Vagina (tissue), 2 donors: ENCODE measurements at regions not wholly inside any gene's neighbourhood (a gene's known extent, or its start where the extent isn't known, plus 50 kb on each side); places are given as distances from the start of the nearest gene placed in this dataset.

Experiments
- DNase-seq, 2 donors: peaks; one replicate each; pipeline ENCODE4 v3.0.0-alpha.2; 2017; ENCODE audit errors: extremely low spot score in 2 of 2
- H3K27ac ChIP-seq: fragments of 200-600 bp; sonication (generic); one replicate; pipeline ENCODE4 v1.5.1; 2019
- H3K27me3 ChIP-seq: fragments of 200-600 bp; sonication (generic); one replicate; pipeline ENCODE4 v1.5.1; 2019
- H3K36me3 ChIP-seq, 2 donors: fragments of 200-600 bp; sonication (generic); one replicate each; pipeline ENCODE4 v1.5.1; 2017 to 2019
- H3K4me1 ChIP-seq: fragments of 200-600 bp; sonication (generic); one replicate; pipeline ENCODE4 v1.5.1; 2019
- H3K4me3 ChIP-seq, 2 donors: fragments of 200-600 bp; sonication (generic); 1 replicate in 1 of 2; 2 replicates in 1 of 2; pipeline ENCODE4 v1.5.1; 2016 to 2019
- H3K9me3 ChIP-seq: fragments of 200-600 bp; sonication (generic); one replicate; pipeline ENCODE4 v1.5.1; 2019
- POLR2A ChIP-seq, 2 donors: fragments of 450-650 bp; IDR thresholded peaks; one replicate each; pipeline ENCODE4 v1.6.1; 2017; ENCODE audit warnings: antibody characterized with exemption in 2 of 2, mild to moderate bottlenecking in 2 of 2, moderate library complexity in 2 of 2
- POLR2AphosphoS5 ChIP-seq, 2 donors: sonication (generic); formaldehyde crosslinking; IDR thresholded peaks; one replicate each; pipeline ENCODE4 v1.9.0; 2017; ENCODE audit warnings: antibody characterized with exemption in 2 of 2, mild to moderate bottlenecking in 2 of 2, low read depth in 1 of 2; ENCODE audit not compliant: insufficient read depth in 1 of 2
- intact Hi-C: fragments of 100-400 bp; cut with DNase I; formaldehyde crosslinking; loops from one replicate; pipeline ENCODE4 v1.15.1; 2023
- TF ChIP-seq, protein P1 (sequence below), 3 experiments: fragments of 450-650 bp in 2 of 3; fragments of 200-600 bp in 1 of 3; sonication (generic) in 1 of 3; IDR thresholded peaks; one replicate each; pipeline ENCODE4 v1.5.1; 2017 to 2019; ENCODE audit warnings: antibody characterized with exemption in 3 of 3, mild to moderate bottlenecking in 2 of 3, moderate library complexity in 2 of 3

- TF ChIP-seq POLR2A (IDR thresholded peaks at IDR 0.05): no peak
- intact Hi-C loops: no loop called here
- Histone ChIP-seq H3K9me3 (no peaks in the 10 kb centered on the region), H3K27me3 (no peaks in the 10 kb centered on the region), H3K4me3 (no peak overlapping the region), H3K36me3 (no peaks in the 10 kb centered on the region), H3K27ac (no peak overlapping the region), H3K4me1 (peaks cover 9% of the 10 kb centered on the region)
- no peak for DNase-seq
Observed at GRCh38 chr1:170303034-170303433, 157.3 kb downstream of the NTMT2 start.

GRCh38 chr1:170305777-170306512 is 160.2 kb downstream of the NTMT2 start:
- peaks cover 9% of the 10 kb centered on the region for H3K4me1 ChIP-seq
- intact Hi-C loops: no loop called here
- H3K4me3 ChIP-seq: no peak overlapping the region
- H3K27ac ChIP-seq: no peak overlapping the region
- DNase-seq: no peak
- H3K36me3 ChIP-seq: no peaks in the 10 kb centered on the region
- no peaks in the 10 kb centered on the region for H3K9me3 ChIP-seq
- no peak for TF ChIP-seq POLR2AphosphoS5 (IDR thresholded peaks at IDR 0.05; ENCODE audit: insufficient read depth in 1 of 2, low read depth in 1 of 2)
- no peaks in the 10 kb centered on the region for H3K27me3 ChIP-seq

- TF ChIP-seq POLR2AphosphoS5 (IDR thresholded peaks at IDR 0.05; ENCODE audit: insufficient read depth in 1 of 2, low read depth in 1 of 2): no peak
- TF ChIP-seq, protein P1, sequence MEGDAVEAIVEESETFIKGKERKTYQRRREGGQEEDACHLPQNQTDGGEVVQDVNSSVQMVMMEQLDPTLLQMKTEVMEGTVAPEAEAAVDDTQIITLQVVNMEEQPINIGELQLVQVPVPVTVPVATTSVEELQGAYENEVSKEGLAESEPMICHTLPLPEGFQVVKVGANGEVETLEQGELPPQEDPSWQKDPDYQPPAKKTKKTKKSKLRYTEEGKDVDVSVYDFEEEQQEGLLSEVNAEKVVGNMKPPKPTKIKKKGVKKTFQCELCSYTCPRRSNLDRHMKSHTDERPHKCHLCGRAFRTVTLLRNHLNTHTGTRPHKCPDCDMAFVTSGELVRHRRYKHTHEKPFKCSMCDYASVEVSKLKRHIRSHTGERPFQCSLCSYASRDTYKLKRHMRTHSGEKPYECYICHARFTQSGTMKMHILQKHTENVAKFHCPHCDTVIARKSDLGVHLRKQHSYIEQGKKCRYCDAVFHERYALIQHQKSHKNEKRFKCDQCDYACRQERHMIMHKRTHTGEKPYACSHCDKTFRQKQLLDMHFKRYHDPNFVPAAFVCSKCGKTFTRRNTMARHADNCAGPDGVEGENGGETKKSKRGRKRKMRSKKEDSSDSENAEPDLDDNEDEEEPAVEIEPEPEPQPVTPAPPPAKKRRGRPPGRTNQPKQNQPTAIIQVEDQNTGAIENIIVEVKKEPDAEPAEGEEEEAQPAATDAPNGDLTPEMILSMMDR (IDR thresholded peaks at IDR 0.05): no peak
- no peak for TF ChIP-seq POLR2A (IDR thresholded peaks at IDR 0.05)
- Histone ChIP-seq H3K27me3 (no peaks in the 10 kb centered on the region), H3K27ac (peak overlapping the region; percentile 37), H3K4me1 (peaks cover 9% of the 10 kb centered on the region), H3K9me3 (no peaks in the 10 kb centered on the region), H3K4me3 (no peak overlapping the region), H3K36me3 (no peaks in the 10 kb centered on the region)
- intact Hi-C loops: no loop called here
- no peak for DNase-seq
Observed at GRCh38 chr1:170306513-170306910, 160.8 kb downstream of the NTMT2 start.

- intact Hi-C loops: no loop called here
- no peaks in the 10 kb centered on the region for H3K27me3 ChIP-seq
- H3K27ac ChIP-seq: peak overlapping the region; percentile 37
- H3K36me3 ChIP-seq: no peaks in the 10 kb centered on the region
- H3K9me3 ChIP-seq: no peaks in the 10 kb centered on the region
- H3K4me1 ChIP-seq: peaks cover 9% of the 10 kb centered on the region
- TF ChIP-seq, protein P1 (IDR thresholded peaks at IDR 0.05): no peak
- TF ChIP-seq POLR2A (IDR thresholded peaks at IDR 0.05) (no peak), POLR2AphosphoS5 (IDR thresholded peaks at IDR 0.05; ENCODE audit: insufficient read depth in 1 of 2, low read depth in 1 of 2) (no peak)
- no peak overlapping the region for H3K4me3 ChIP-seq
- DNase-seq: no peak
Observed at GRCh38 chr1:170306948-170307347, 161.2 kb downstream of the NTMT2 start.

- TF ChIP-seq POLR2AphosphoS5 (IDR thresholded peaks at IDR 0.05; ENCODE audit: insufficient read depth in 1 of 2, low read depth in 1 of 2) (no peak), POLR2A (IDR thresholded peaks at IDR 0.05) (no peak)
- TF ChIP-seq, protein P1 (IDR thresholded peaks at IDR 0.05): no peak
Observed at GRCh38 chr1:170307426-170307825, 161.7 kb downstream of the NTMT2 start.

GRCh38 chr1:170309389-170310013 is 163.7 kb downstream of the NTMT2 start:
- H3K4me1 ChIP-seq: peaks cover 9% of the 10 kb centered on the region
- no peak for DNase-seq
- H3K9me3 ChIP-seq: no peaks in the 10 kb centered on the region
- H3K27ac ChIP-seq: peak overlapping the region; percentile 46
- no peaks in the 10 kb centered on the region for H3K27me3 ChIP-seq
- intact Hi-C loops: no loop called here
- TF ChIP-seq, protein P1 (IDR thresholded peaks at IDR 0.05): no peak
- TF ChIP-seq POLR2AphosphoS5 (IDR thresholded peaks at IDR 0.05; ENCODE audit: insufficient read depth in 1 of 2, low read depth in 1 of 2) (no peak), POLR2A (IDR thresholded peaks at IDR 0.05) (no peak)
- H3K36me3 ChIP-seq: no peaks in the 10 kb centered on the region
- no peak overlapping the region for H3K4me3 ChIP-seq

More at GRCh38 chr1:170307426-170307825, 161.7 kb downstream of the NTMT2 start:
- Histone ChIP-seq H3K4me1 (peaks cover 9% of the 10 kb centered on the region), H3K27me3 (no peaks in the 10 kb centered on the region), H3K9me3 (no peaks in the 10 kb centered on the region), H3K4me3 (no peak overlapping the region), H3K27ac (peak overlapping the region; percentile 37), H3K36me3 (no peaks in the 10 kb centered on the region)
- DNase-seq: no peak
- intact Hi-C loops: no loop called here
